SK-N-MC (cell line): ENCODE measurements at regions not wholly inside any gene's neighbourhood (a gene's known extent, or its start where the extent isn't known, plus 50 kb on each side); places are given as distances from the start of the nearest gene placed in this dataset.

Source experiments
- EZH2 ChIP-seq: fragments of 200-600 bp; sonication (generic); IDR thresholded peaks from one replicate; pipeline ENCODE4 v1.6.1; 2017; ENCODE audit warnings: antibody characterized with exemption
- FOXP2 ChIP-seq: optimal IDR thresholded peaks from 2 replicates; pipeline ENCODE3; 2011; ENCODE audit warnings: mild to moderate bottlenecking, moderate library complexity; ENCODE audit not compliant: insufficient read depth; ENCODE audit errors: extremely low read length, control extremely low read depth
- POLR2AphosphoS5 ChIP-seq: IDR thresholded peaks from 2 replicates; pipeline ENCODE4 v1.6.1; 2012; ENCODE audit warnings: mild to moderate bottlenecking, low read depth, low read length, borderline replicate concordance

DNA sequence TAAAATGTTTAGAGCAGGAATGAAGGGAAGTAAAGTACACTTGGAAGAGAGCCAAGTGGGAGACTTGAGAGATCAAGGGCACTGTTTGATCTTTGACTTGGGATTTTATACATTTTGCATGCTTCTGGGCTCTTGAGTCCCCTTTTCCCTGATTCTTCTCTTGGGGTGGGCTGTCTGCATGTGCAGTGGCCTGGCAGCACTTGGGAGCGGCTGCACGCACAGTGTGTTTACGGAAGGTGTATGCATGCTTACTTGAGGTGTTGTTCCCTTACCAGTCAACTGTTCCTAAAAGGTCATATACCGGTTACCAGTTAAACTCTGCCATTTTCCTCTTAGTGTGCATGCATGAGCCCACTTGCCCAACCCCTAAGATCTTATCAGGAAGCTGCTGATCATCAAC lies 377.7 kb downstream of the CYLC2 start:
- TF ChIP-seq POLR2AphosphoS5 (no peak), EZH2 (no peak), FOXP2 (no peak)
